Upper lobe of right lung (tissue), 1 donor: ENCODE measurements at regions not wholly inside any gene's neighbourhood (a gene's known extent, or its start where the extent isn't known, plus 50 kb on each side); places are given as distances from the start of the nearest gene placed in this dataset.

Source experiments
- ATAC-seq: fragments of 200-7000 bp; cut with Tn5 transposase; one replicate; pipeline ENCODE4 v1.9.1; 2020; ENCODE audit warnings: mild to moderate bottlenecking, moderate library complexity
- DNase-seq: peaks from one replicate; pipeline ENCODE4 v3.0.0-alpha.2; 2020
- H3K27ac ChIP-seq: fragments of 200-600 bp; one replicate; pipeline ENCODE4 v1.8.0; 2022
- H3K27me3 ChIP-seq: fragments of 200-600 bp; one replicate; pipeline ENCODE4 v1.8.0; 2022; ENCODE audit warnings: mild to moderate bottlenecking
- H3K36me3 ChIP-seq: fragments of 200-600 bp; one replicate; pipeline ENCODE4 v1.8.0; 2022
- H3K4me1 ChIP-seq: fragments of 200-600 bp; one replicate; pipeline ENCODE4 v1.8.0; 2022
- H3K4me3 ChIP-seq: fragments of 200-600 bp; one replicate; pipeline ENCODE4 v1.8.0; 2022; ENCODE audit warnings: mild to moderate bottlenecking
- H3K9me3 ChIP-seq: fragments of 200-600 bp; one replicate; pipeline ENCODE4 v1.8.0; 2022
- CTCF ChIP-seq: fragments of 200-600 bp; IDR thresholded peaks from one replicate; pipeline ENCODE4 v1.8.0; 2022; ENCODE audit warnings: antibody characterized with exemption
- intact Hi-C: fragments of 100-400 bp; cut with DNase I; formaldehyde crosslinking; loops from one replicate; pipeline ENCODE4 v1.11.0; 2022
- donor health status: DM: no; HTN: yes; CAD: no; lungs with severe emphysema.

- Histone ChIP-seq H3K4me1 (no peaks in the 10 kb centered on the region), H3K27me3 (no peaks in the 10 kb centered on the region), H3K9me3 (no peaks in the 10 kb centered on the region), H3K27ac (no peak overlapping the region), H3K4me3 (no peak overlapping the region), H3K36me3 (no peaks in the 10 kb centered on the region)
- no peak for ATAC-seq
- no peak for DNase-seq
- intact Hi-C loops: no loop called here
- no peak for TF ChIP-seq CTCF
These were observed 183.6 kb upstream of the NOCT start for GRCh38 chr4:138831948-138832347.

- TF ChIP-seq CTCF: no peak
- DNase-seq (no peak), ATAC-seq (no peak)
- Histone ChIP-seq H3K27ac (no peak overlapping the region), H3K36me3 (no peaks in the 10 kb centered on the region), H3K4me3 (no peak overlapping the region), H3K27me3 (no peaks in the 10 kb centered on the region), H3K4me1 (no peaks in the 10 kb centered on the region), H3K9me3 (no peaks in the 10 kb centered on the region)
- intact Hi-C loops: no loop called here
These were observed 186.7 kb upstream of the NOCT start for GRCh38 chr4:138828926-138829325.

GRCh38 chr4:138826754-138827153, 188.8 kb upstream of the NOCT start:
- ATAC-seq (no peak), DNase-seq (no peak)
- no peaks in the 10 kb centered on the region for H3K9me3 ChIP-seq
- H3K4me1 ChIP-seq: no peaks in the 10 kb centered on the region
- H3K27ac ChIP-seq: no peak overlapping the region
- H3K27me3 ChIP-seq: no peaks in the 10 kb centered on the region
- H3K4me3 ChIP-seq: no peak overlapping the region
- no peaks in the 10 kb centered on the region for H3K36me3 ChIP-seq
- intact Hi-C loops: no loop called here
- no peak for TF ChIP-seq CTCF

GRCh38 chr4:138826322-138826721, 189.3 kb upstream of the NOCT start:
- ATAC-seq (no peak), DNase-seq (no peak)
- H3K27me3 ChIP-seq: no peaks in the 10 kb centered on the region
- no peaks in the 10 kb centered on the region for H3K4me1 ChIP-seq
- H3K36me3 ChIP-seq: no peaks in the 10 kb centered on the region
- H3K9me3 ChIP-seq: no peaks in the 10 kb centered on the region
- H3K27ac ChIP-seq: no peak overlapping the region
- H3K4me3 ChIP-seq: no peak overlapping the region
- TF ChIP-seq CTCF: no peak
- intact Hi-C loops: no loop called here

GRCh38 chr4:138821331-138821730, 194.2 kb upstream of the NOCT start:
- TF ChIP-seq CTCF: no peak
- ATAC-seq (no peak), DNase-seq (no peak)
- H3K27me3 ChIP-seq: no peaks in the 10 kb centered on the region
- intact Hi-C loops: no loop called here
- no peak overlapping the region for H3K27ac ChIP-seq
- no peaks in the 10 kb centered on the region for H3K9me3 ChIP-seq
- H3K36me3 ChIP-seq: no peaks in the 10 kb centered on the region
- H3K4me1 ChIP-seq: no peaks in the 10 kb centered on the region
- no peak overlapping the region for H3K4me3 ChIP-seq

- Histone ChIP-seq H3K4me1 (no peaks in the 10 kb centered on the region), H3K27me3 (no peaks in the 10 kb centered on the region), H3K9me3 (no peaks in the 10 kb centered on the region), H3K27ac (no peak overlapping the region), H3K4me3 (no peak overlapping the region), H3K36me3 (no peaks in the 10 kb centered on the region)
- DNase-seq (no peak), ATAC-seq (no peak)
- intact Hi-C loops: no loop called here
- no peak for TF ChIP-seq CTCF
These were observed 198.7 kb upstream of the NOCT start for GRCh38 chr4:138816875-138817274.
